ENCODE measurements at regions not wholly inside any gene's neighbourhood (a gene's known extent, or its start where the extent isn't known, plus 50 kb on each side); places are given as distances from the start of the nearest gene placed in this dataset.

DNA sequence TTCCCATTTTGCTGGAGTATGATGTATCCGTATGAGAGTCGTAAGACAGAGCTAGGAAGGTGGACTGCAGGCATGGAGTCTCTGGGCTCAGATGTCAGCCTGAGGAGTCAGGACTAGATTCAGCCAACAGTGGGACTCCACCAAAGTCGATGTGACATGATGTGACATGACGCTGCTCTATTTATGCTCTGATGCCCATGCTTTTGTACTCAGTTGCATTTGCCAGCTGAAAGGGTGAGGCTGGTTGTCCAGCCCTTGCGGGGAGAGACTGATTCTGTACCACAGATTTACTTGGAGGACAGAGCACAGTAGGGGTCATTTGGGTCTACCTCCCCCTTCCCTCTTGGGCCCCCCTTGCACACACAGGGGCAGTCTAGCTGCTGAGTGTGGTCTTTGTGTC, 88.5 kb upstream of the ATG10 start:
- DNase-seq = no peak
- TF ChIP-seq POLR2A (IDR thresholded peaks at IDR 0.05; ENCODE audit: low read length) (no peak), GATA1 (IDR thresholded peaks at IDR 0.05; ENCODE audit: low read depth, low read length) (no peak)

DNA sequence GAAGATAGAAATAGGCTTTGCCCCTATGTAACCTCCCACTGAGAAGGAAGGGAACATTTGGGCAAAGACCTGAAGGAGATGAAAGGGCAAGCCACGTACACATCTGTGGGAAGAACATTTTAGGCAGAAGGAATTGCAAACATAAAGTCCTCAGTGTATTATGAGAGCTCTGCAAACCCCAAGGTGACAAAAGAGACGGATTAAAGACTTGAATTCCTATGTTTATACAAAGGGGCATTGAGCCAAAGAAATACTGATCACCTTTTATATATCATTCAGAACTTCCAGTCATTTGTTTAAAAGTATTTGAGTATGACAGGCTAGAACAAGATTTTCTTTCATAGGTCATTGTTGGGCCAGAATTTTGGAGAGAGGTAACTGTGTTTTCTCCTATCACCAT, 90.2 kb upstream of the ATG10 start:
- DNase-seq = no peak
- TF ChIP-seq POLR2A (IDR thresholded peaks at IDR 0.05; ENCODE audit: low read length) (no peak), GATA1 (IDR thresholded peaks at IDR 0.05; ENCODE audit: low read depth, low read length) (no peak)

DNA sequence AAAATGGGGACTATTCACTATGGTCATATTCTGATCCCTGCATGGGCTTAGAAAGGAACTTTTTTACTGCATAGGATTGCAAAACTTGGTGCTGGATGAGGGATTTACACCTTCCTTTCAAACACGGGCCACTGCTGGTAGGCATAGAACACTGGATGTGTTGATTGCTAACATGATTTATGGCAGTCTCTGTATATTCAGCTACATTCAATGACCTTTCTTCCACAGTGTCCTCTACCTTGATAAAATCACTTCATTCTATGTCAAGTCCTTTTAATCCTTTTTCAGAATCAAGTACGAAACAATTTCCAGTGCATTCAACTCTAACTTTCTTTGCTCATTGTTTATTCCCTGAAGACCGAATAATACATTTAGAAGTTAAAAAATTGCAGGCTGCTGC, 91.9 kb upstream of the ATG10 start:
- TF ChIP-seq GATA1 (IDR thresholded peaks at IDR 0.05; ENCODE audit: low read depth, low read length) (no peak), POLR2A (IDR thresholded peaks at IDR 0.05; ENCODE audit: low read length) (no peak)
- no peak for DNase-seq

DNA sequence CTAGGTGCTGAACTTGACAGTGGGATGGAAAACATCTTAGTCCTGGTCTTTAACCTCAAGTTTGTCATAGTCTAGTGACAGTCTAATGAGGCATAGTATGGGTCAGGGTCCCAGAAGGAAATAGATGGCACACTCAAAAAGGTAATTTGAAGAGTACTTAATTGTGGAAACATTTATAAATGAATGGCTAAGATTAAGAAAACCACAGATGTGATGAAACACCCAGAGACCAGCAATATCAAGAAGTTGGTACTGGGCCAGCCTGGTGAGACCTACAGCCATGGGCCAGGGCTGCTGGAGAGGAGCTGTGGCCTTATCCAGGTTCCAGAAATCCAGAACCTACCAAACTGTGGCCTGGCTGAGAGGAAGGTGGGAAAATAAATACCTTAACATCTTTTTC, 93.5 kb upstream of the ATG10 start:
- no peak for DNase-seq
- TF ChIP-seq GATA1 (IDR thresholded peaks at IDR 0.05; ENCODE audit: low read depth, low read length) (no peak), POLR2A (IDR thresholded peaks at IDR 0.05; ENCODE audit: low read length) (no peak)

DNA sequence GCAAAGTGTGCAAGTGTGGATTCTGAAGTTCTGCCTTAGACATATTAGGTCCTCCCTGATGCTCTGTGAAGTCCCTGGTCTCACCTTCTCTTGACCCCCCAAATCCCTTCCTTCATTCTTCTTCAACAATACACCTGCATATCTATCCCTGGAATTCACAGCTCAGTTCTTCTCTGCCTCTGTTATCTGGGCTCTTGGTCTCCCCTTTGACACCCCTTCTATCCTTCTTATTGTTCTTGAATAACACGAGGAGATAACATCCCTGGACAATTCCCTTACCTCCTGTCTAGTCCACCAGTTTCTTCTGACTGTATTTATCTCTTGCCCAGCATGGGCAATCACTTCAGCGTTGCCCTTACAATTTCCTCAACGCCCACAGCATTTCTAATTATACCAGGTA, 104.8 kb upstream of the ATG10 start:
- no peak for DNase-seq
- TF ChIP-seq POLR2A (IDR thresholded peaks at IDR 0.05; ENCODE audit: low read length) = no peak
- TF ChIP-seq GATA1 (IDR thresholded peaks at IDR 0.05; ENCODE audit: low read depth, low read length) = no peak

DNA sequence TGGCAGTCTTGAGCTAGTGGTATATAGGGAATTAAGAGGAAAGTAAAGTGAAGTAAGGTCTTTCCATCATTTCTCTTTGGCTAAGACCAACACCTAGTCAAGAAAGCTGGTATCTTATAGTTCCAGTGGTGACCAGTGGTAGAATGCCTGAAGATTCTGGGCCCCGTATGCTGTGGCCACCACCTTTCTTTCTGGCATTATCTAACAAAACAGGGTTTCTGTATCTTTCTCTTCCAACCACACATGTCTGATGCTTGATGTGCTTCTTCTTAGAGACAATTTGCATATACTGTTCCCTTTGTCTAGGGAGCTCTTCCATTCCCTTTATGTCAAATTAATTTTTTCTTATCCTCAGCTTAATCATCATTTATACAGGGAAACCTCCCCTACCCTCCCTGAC, 109.9 kb upstream of the SSBP2 start:
- peak; percentile 57 to 84 for DNase-seq
- TF ChIP-seq POLR2A (IDR thresholded peaks at IDR 0.05; ENCODE audit: low read length) (no peak), GATA1 (IDR thresholded peaks at IDR 0.05; ENCODE audit: low read depth, low read length) (no peak)

DNA sequence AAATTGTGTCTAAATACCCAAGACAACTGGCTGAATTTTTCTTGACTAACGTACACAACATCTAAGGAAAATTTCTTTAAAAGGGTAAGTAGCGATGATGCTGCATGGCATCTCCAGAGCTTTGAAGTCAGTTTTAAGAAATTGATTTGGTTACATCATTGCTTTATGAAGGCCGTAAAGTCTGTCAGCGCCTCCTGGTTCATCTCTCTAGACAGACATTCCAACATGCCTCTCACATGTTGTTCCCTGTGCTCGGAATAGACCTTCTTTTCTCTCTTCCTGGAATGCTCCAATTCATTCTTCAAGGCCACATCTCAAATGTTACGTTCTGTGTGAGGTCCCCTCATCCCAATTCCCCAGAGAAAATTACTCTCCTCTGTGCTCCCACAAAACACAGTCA, 108.7 kb upstream of the SSBP2 start:
- no peak for DNase-seq

DNA sequence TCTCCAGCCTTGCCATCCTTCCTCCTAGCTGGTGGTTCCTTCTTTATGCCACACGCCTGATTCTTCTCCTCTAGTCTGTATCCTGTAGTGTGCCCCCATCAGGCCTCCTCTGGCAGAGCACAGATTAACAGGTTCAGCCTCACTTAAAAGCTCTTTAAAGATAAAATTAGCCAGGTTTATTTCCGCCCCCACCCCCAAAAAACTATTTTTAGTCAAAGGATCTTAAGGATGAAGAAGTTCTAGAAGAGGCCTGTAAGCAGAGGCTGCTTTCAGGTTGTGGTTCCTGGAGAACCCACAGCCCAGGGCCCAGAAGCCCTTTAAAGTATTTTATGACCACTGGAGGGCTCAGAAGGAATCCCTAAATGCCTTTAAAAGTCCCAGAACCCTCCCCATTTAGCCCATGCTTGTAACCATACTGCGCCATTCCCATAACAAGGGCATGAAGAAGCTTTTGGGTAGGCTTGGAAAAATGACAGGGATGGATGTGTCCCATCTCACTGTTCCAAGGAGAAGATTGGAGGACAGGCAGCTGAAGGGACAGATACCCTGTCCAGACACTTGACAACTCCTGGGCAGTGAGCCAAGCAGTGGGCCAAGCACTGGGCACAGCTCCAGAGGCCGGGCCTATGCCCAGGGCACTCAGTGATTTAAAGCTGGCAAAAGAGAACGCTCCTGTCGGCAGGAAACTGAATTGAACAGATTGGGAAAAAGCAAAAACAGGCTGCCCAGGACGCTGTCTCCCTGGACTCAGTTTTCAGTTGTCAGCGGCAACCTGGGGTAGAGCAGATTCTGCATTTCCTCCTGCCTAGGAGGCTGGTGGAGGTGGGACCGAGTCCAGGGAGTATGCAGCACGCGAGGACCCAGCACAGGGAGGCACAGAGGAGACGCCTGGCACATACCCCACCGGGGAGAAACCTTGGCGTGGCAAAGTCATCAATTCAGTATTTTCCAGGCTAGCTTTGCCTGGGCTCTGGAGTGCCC, 106.3 kb upstream of the SSBP2 start:
- DNase-seq = peak; percentile 24 to 28
- TF ChIP-seq POLR2A (IDR thresholded peaks at IDR 0.05; ENCODE audit: low read length) = no peak
- no peak for TF ChIP-seq GATA1 (IDR thresholded peaks at IDR 0.05; ENCODE audit: low read depth, low read length)

More for the DNA sequence above, 108.7 kb upstream of the SSBP2 start:
- TF ChIP-seq POLR2A (IDR thresholded peaks at IDR 0.05; ENCODE audit: low read length) (no peak), GATA1 (IDR thresholded peaks at IDR 0.05; ENCODE audit: low read depth, low read length) (no peak)

DNA sequence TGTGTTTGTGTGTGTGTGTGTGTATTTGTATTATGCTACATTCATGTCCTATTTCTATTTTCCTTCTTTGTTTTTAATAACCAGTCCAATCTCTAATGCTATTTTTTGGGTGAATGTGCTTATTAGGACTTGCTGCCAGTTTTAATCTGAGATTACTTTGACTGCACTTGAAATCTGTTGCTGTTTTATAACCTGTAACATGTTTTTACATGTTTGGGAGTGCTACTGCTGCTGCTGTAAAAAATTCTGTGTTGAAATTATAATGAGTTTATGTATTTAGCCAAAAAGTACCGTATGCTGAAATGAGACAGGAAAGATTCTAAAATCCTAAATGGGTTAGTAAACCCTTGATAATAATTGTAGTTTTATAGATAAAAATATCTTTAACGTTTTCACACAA, 104.7 kb upstream of the SSBP2 start:
- DNase-seq = no peak
- no peak for TF ChIP-seq POLR2A (IDR thresholded peaks at IDR 0.05; ENCODE audit: low read length)
- TF ChIP-seq GATA1 (IDR thresholded peaks at IDR 0.05; ENCODE audit: low read depth, low read length) = no peak

DNA sequence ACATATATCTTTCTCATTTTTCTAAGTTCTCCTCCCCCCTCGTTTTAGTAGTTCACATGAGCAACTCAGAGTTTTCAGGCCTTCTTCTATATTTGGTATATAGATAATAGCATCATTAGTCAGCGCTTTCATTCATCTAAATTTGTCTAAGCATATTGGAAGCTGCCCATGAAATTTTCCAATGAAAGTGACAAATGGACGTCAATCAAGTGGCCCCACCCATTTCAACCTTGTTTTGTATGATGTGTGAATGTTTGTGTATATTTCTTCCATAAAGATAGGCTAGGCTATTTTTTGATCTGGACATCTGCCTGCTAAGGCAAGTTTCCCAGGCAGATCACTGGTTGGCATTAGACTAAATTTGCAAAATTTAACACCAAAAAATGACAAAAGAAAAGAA, 104.0 kb upstream of the SSBP2 start:
- TF ChIP-seq POLR2A (IDR thresholded peaks at IDR 0.05; ENCODE audit: low read length) = no peak
- TF ChIP-seq GATA1 (IDR thresholded peaks at IDR 0.05; ENCODE audit: low read depth, low read length) = no peak
- peak; percentile 60 to 61 for DNase-seq

DNA sequence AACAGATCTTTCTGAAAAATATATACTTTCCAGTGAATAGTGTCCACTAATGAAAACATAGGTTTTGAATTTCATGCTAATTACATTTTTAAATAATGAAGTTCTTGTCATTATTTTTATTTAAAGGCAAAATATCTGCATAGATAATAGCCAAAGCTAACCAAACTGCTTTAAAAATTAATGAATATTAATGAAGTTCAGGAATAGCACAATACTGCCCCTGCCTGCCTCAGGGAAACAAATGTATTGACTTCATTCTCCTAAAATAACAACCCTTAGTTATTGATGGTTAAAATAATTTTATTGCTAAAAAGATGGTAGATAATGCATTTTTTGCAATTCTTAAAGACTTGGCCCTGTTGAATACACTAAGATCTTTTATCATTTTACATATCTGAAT, 103.6 kb upstream of the SSBP2 start:
- TF ChIP-seq POLR2A (IDR thresholded peaks at IDR 0.05; ENCODE audit: low read length) = no peak
- no peak for TF ChIP-seq GATA1 (IDR thresholded peaks at IDR 0.05; ENCODE audit: low read depth, low read length)
- peak; percentile 50 to 60 for DNase-seq

DNA sequence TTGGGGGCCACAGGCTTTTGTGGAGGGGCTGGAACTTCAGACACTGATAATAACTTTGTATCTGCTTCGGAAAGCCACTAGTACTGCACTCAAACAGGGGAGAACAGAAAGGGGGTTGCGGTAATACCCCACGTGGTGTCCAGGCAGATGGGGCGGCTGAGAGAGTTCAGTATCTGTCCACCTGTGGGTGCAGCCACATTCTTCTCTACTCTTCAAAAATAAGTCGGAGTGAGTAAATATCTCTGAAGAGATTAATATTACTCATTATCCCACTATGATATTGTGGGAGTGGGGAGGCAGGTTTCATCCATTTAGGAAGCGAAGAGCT, 102.1 kb upstream of the SSBP2 start:
- no peak for DNase-seq
- TF ChIP-seq GATA1 (IDR thresholded peaks at IDR 0.05; ENCODE audit: low read depth, low read length) = no peak
- no peak for TF ChIP-seq POLR2A (IDR thresholded peaks at IDR 0.05; ENCODE audit: low read length)

DNA sequence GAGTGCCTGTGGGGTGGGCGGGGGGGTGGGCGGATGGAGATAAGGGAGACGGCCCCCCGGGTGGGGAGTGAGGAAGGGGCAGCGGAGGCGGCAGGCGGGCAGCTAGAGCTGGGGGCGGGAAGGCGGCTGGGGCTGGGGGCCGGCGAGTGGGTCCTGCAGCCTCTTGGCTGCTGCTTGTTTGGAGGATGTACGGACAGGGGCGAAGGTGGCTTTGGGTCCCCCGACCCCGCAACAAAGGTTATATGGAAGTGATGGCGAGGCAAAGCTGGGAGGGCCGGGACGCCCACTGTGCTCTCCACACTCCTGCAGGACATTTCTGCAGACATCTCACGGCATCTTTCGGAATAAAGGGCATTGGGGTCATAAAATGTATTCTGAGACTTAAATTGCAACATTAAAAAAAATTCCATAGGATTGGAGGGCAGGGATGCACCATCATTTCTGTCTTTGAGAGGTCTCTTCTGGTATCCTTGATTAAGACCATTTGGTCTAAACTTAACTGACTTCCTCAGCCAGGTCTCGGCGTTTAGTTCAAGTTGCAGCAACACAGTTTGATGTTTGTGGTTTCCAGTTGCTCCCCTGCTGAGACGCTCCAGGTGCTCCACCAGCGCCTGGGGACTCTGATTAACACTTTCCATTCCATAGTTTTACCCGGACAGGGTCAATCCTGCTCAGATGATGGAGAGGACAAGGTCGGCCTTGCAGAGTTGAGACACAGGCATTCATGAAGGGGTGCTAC, 101.6 kb upstream of the SSBP2 start:
- no peak for TF ChIP-seq GATA1 (IDR thresholded peaks at IDR 0.05; ENCODE audit: low read depth, low read length)
- TF ChIP-seq POLR2A (IDR thresholded peaks at IDR 0.05; ENCODE audit: low read length) = no peak

DNA sequence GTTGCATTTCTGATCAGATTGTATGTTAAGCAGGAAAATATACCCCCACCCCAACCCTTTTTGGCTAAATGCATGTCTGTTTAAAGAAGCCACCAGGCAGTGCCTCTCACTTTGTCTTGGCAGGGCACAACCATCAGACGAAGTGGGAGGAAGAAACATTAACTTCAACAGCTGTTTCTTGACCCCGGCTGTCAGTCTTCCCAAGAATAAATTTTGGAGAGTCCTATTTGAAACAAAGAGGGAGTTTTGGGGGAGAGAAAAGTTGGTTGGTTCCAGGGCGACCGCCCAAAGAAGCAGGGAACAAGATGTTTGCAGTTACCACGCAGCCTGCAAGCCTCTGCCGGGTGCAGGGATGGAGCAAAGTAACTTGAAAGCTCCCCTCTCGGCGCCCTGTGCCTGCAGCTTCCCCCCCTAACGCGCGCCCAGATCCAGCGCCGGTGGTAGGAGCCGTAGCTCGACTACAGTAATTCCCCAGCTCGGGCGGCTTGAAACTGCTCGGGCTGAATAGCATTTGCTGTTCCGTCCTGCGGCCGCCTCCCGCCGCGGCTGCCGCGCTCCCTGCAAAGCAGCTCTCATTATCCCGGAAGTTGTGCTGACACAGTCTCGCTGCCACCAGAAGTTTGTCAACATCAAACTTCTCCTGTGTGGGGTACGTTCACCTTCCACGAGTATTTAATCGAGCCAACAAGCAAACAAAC, 100.7 kb upstream of the SSBP2 start:
- TF ChIP-seq GATA1 (IDR thresholded peaks at IDR 0.05; ENCODE audit: low read depth, low read length) (no peak), POLR2A (IDR thresholded peaks at IDR 0.05; ENCODE audit: low read length) (peak; percentile 73)
- DNase-seq = peak; percentile 95

More for the DNA sequence above, 101.6 kb upstream of the SSBP2 start:
- DNase-seq = peak; percentile 53 to 59

Measured in erythroblast (primary cell).